Calu3 (cell line): ENCODE measurements at regions not wholly inside any gene's neighbourhood (a gene's known extent, or its start where the extent isn't known, plus 50 kb on each side); places are given as distances from the start of the nearest gene placed in this dataset.

ENCODE experiments used
- BruUV-seq: library from RNA; stranded (reverse); fragments of 400-500 nt; replicated peaks from 2 replicates; lab custom pipeline; 2021; lab: Mats Ljungman, UMichigan
- CTCF ChIA-PET: fragments of 300-600 bp; sonication (Branson Sonifier 250); formaldehyde crosslinking; loops from one replicate; lab custom pipeline; 2022; ENCODE audit warnings: antibody characterized with exemption; lab: Charles Lee
- DNase-seq: peaks from one replicate; pipeline ENCODE4 v3.0.0; 2022
- H3K27ac Mint-ChIP-seq: one replicate; pipeline ENCODE4 v1.8.0; 2022; ENCODE audit warnings: mixed read lengths; ENCODE audit not compliant: unreplicated experiment
- H3K27me3 Mint-ChIP-seq: one replicate; pipeline ENCODE4 v1.8.0; 2022; ENCODE audit warnings: mixed read lengths; ENCODE audit not compliant: unreplicated experiment
- H3K36me3 Mint-ChIP-seq: one replicate; pipeline ENCODE4 v1.8.0; 2022; ENCODE audit warnings: mild to moderate bottlenecking, moderate library complexity, mixed read lengths; ENCODE audit not compliant: insufficient read depth, unreplicated experiment
- H3K4me1 Mint-ChIP-seq: one replicate; pipeline ENCODE4 v1.8.0; 2022; ENCODE audit warnings: mild to moderate bottlenecking, low read depth, mixed read lengths; ENCODE audit not compliant: unreplicated experiment
- H3K4me3 Mint-ChIP-seq: one replicate; pipeline ENCODE4 v1.8.0; 2022; ENCODE audit warnings: mild to moderate bottlenecking, low read depth, moderate library complexity, mixed read lengths; ENCODE audit not compliant: unreplicated experiment
- H3K9me3 Mint-ChIP-seq: one replicate; pipeline ENCODE4 v1.8.0; 2022; ENCODE audit warnings: low read depth, mixed read lengths; ENCODE audit not compliant: unreplicated experiment
- intact Hi-C: fragments of 100-400 bp; cut with micrococcal nuclease; formaldehyde crosslinking; loops from one replicate; pipeline ENCODE4 v1.10.0; 2022; ENCODE audit not compliant: unreplicated experiment
- TF ChIP-seq, protein P1 (sequence below): fragments of 200-600 bp; IDR thresholded peaks from one replicate; pipeline ENCODE4 v1.8.0; 2022; ENCODE audit warnings: antibody characterized with exemption; ENCODE audit not compliant: unreplicated experiment

DNA sequence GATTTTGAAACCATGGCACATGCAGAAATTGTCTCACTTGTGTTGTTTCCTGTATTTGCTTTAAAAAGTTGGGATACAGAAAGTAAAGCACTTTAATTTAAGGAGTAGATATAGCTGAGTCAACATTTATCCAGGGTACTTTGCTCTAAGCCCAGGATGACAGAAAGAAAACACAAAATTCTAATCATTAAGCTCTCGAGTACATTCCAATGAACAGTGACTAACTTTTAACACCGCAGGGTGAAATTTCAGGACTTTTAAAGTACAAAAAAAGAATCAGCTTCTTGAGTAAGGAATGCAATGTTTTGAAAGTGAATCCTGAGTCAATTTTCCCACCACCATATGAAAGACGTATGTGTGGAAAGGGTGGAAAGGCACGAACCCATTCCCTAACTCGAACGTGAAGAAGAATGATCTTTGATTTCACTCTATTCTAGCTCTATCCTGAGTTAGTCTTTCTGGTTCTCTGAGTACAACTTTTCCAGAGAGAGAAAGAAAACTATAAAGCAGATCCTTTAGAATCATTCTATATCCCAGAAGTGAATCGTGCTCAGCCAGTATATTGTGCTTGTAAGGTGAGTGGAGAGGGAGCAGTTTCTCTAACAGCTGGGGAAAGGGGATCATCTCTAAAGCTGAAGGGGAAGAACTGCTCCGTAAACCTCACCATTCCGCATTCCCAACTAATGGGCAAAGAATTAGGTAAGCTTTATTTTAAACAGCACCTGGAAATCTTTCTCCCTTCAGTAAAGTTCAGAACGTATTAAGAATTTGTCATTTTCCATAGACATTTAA is 779.0 kb upstream of the FLRT2 start:
- no peaks in the 10 kb centered on the region for H3K27me3 Mint-ChIP-seq
- no peaks in the 10 kb centered on the region for H3K4me1 Mint-ChIP-seq
- DNase-seq, result no peak
- no peaks in the 10 kb centered on the region for H3K36me3 Mint-ChIP-seq
- CTCF ChIA-PET, result no interaction called here
- no TSS peak for BruUV-seq
- no peak overlapping the region for H3K4me3 Mint-ChIP-seq
- peaks cover 17% of the 10 kb centered on the region for H3K9me3 Mint-ChIP-seq
- TF ChIP-seq, protein P1, sequence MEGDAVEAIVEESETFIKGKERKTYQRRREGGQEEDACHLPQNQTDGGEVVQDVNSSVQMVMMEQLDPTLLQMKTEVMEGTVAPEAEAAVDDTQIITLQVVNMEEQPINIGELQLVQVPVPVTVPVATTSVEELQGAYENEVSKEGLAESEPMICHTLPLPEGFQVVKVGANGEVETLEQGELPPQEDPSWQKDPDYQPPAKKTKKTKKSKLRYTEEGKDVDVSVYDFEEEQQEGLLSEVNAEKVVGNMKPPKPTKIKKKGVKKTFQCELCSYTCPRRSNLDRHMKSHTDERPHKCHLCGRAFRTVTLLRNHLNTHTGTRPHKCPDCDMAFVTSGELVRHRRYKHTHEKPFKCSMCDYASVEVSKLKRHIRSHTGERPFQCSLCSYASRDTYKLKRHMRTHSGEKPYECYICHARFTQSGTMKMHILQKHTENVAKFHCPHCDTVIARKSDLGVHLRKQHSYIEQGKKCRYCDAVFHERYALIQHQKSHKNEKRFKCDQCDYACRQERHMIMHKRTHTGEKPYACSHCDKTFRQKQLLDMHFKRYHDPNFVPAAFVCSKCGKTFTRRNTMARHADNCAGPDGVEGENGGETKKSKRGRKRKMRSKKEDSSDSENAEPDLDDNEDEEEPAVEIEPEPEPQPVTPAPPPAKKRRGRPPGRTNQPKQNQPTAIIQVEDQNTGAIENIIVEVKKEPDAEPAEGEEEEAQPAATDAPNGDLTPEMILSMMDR, result no peak
- intact Hi-C loops, result no loop called here
- H3K27ac Mint-ChIP-seq, result no peak overlapping the region

DNA sequence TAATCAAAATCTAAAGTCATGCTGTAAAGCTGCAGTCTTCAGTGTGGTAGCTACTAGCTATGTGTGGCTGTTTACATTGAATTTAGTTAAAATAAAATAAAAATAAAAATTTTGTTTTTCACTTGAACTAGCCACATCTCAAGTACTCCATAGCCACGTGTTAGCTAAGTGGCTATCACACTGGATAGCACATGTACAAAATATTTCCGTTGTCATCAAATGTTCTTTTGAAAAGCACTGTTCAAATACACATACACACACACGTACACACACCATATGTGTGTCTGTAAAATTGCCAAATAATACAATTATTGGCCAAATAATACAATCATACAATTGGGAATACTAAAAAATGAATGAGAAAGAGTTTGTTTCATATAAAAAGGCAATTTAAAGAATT is 778.2 kb upstream of the FLRT2 start:
- Mint-ChIP-seq H3K4me1 (no peaks in the 10 kb centered on the region), H3K27me3 (no peaks in the 10 kb centered on the region), H3K4me3 (no peak overlapping the region)

DNA sequence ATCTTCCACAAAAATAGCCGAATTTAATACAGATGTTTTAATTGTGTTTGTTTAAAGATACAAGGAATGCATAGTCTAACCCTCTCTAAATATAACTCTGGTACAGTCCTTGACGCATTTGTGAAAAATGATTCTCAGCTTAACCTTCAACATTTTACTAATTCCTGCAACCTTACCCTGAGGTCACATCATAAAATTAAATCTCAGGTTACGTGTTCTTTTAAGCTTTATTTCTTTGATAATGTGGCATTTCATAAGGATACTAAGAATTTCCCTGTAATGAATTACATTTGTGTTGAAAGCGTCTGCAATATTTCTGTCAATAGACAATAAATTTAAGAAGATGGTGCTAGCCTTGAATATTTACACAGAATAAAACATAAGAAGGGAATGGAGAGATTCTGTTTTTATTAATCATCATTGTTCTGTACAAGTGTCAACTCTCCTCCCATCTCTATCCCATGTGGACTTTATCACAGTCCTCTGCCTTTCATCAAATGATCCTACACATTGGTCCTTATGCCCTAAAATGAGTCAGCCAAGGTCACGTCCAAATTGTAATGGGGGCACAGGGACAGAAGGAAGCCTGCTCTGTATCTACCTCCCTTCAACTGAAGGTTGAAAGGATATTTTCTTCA is 769.3 kb upstream of the FLRT2 start:
- intact Hi-C loops, result no loop called here
- no peak overlapping the region for H3K27ac Mint-ChIP-seq
- CTCF ChIA-PET, result no interaction called here
- H3K4me3 Mint-ChIP-seq, result no peak overlapping the region
- no peaks in the 10 kb centered on the region for H3K27me3 Mint-ChIP-seq
- TF ChIP-seq, protein P1, result no peak
- no TSS peak for BruUV-seq
- no peaks in the 10 kb centered on the region for H3K4me1 Mint-ChIP-seq
- peaks cover 17% of the 10 kb centered on the region for H3K9me3 Mint-ChIP-seq
- no peak for DNase-seq
- H3K36me3 Mint-ChIP-seq, result no peaks in the 10 kb centered on the region

More for the DNA sequence above, 778.2 kb upstream of the FLRT2 start:
- CTCF ChIA-PET, result no interaction called here
- BruUV-seq, result no TSS peak
- Mint-ChIP-seq H3K27ac (no peak overlapping the region), H3K36me3 (no peaks in the 10 kb centered on the region), H3K9me3 (peaks cover 16% of the 10 kb centered on the region)
- TF ChIP-seq, protein P1, result no peak
- intact Hi-C loops, result no loop called here
- no peak for DNase-seq

DNA sequence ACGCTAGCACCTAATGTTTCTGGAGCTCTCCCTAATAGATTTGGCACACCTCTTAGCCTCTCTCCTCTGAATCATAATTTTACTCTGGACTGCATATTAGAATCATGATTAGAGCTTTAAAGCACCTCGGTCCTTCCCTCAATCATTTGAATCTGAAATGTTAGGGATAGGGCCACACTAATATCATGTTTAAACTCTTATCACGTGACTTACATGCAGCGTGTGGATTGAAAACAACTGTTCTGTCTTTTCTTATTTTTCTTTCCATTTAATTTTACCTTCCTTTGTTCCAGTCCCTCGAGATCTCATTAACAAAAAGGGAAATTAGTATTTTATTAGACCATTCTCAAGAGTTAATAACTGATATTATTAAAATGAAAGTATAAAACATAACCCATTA is 762.5 kb upstream of the FLRT2 start:
- no TSS peak for BruUV-seq
- CTCF ChIA-PET, result no interaction called here
- no peaks in the 10 kb centered on the region for H3K27me3 Mint-ChIP-seq

More for the DNA sequence above, 762.5 kb upstream of the FLRT2 start:
- DNase-seq, result no peak
- H3K9me3 Mint-ChIP-seq, result peaks cover 7% of the 10 kb centered on the region
- H3K36me3 Mint-ChIP-seq, result no peaks in the 10 kb centered on the region
- no peak overlapping the region for H3K4me3 Mint-ChIP-seq
- no peaks in the 10 kb centered on the region for H3K4me1 Mint-ChIP-seq
- no peak overlapping the region for H3K27ac Mint-ChIP-seq
- TF ChIP-seq, protein P1, result no peak
- intact Hi-C loops, result no loop called here
